ENCODE measurements at regions not wholly inside any gene's neighbourhood (a gene's known extent, or its start where the extent isn't known, plus 50 kb on each side); places are given as distances from the start of the nearest gene placed in this dataset.
"Not testable (repeated sequence)": the region's sequence is repeated elsewhere in the genome, so short reads cannot be mapped to it uniquely, and the experiment has no call there.

- DNase-seq (ENCODE audit: low spot score in 2 of 2, unreplicated experiment in 2 of 2) = no peak
- H3K9me3 Mint-ChIP-seq = no peaks in the 10 kb centered on the region
- no peak for TF ChIP-seq CTCF (IDR thresholded peaks at IDR 0.05; ENCODE audit: unreplicated experiment)
- no peak overlapping the region for H3K27ac Mint-ChIP-seq
- H3K4me3 Mint-ChIP-seq = no peak overlapping the region
- peaks cover 64% of the 10 kb centered on the region for H3K27me3 Mint-ChIP-seq (ENCODE audit: low read depth)
- peaks cover 9% of the 10 kb centered on the region for H3K4me1 Mint-ChIP-seq
- H3K36me3 Mint-ChIP-seq = no peaks in the 10 kb centered on the region
Observed at GRCh38 chrX:1106478-1107210, 105.8 kb downstream of the CRLF2 start.

GRCh38 chrX:1105671-1106419, 106.6 kb downstream of the CRLF2 start:
- Mint-ChIP-seq H3K27ac (no peak overlapping the region), H3K9me3 (no peaks in the 10 kb centered on the region), H3K36me3 (no peaks in the 10 kb centered on the region), H3K27me3 (ENCODE audit: low read depth) (peaks cover 56% of the 10 kb centered on the region), H3K4me3 (no peak overlapping the region), H3K4me1 (peaks cover 6% of the 10 kb centered on the region)
- DNase-seq (ENCODE audit: low spot score in 2 of 2, unreplicated experiment in 2 of 2) = no peak
- no peak for TF ChIP-seq CTCF (IDR thresholded peaks at IDR 0.05; ENCODE audit: unreplicated experiment)

GRCh38 chrX:1105031-1105430, 107.4 kb downstream of the CRLF2 start:
- DNase-seq (ENCODE audit: low spot score in 2 of 2, unreplicated experiment in 2 of 2); H3K36me3 Mint-ChIP-seq; H3K4me1 Mint-ChIP-seq; H3K9me3 Mint-ChIP-seq; H3K27ac Mint-ChIP-seq; H3K4me3 Mint-ChIP-seq: not testable (repeated sequence)
- peaks cover 48% of the 10 kb centered on the region for H3K27me3 Mint-ChIP-seq (ENCODE audit: low read depth)

GRCh38 chrX:1103360-1103759, 109.1 kb downstream of the CRLF2 start:
- DNase-seq (ENCODE audit: low spot score in 2 of 2, unreplicated experiment in 2 of 2) = no peak
- Mint-ChIP-seq H3K4me3 (no peak overlapping the region), H3K27me3 (ENCODE audit: low read depth) (peaks cover 31% of the 10 kb centered on the region), H3K27ac (no peak overlapping the region), H3K9me3 (no peaks in the 10 kb centered on the region), H3K4me1 (peaks cover under 1% of the 10 kb centered on the region), H3K36me3 (no peaks in the 10 kb centered on the region)
- no peak for TF ChIP-seq CTCF (IDR thresholded peaks at IDR 0.05; ENCODE audit: unreplicated experiment)

- H3K4me1 Mint-ChIP-seq = no peaks in the 10 kb centered on the region
Observed at GRCh38 chrX:1102786-1103185, 109.7 kb downstream of the CRLF2 start.

GRCh38 chrX:1102221-1102620, 110.2 kb downstream of the CRLF2 start:
- H3K27me3 Mint-ChIP-seq (ENCODE audit: low read depth) = peaks cover 20% of the 10 kb centered on the region
- not testable (repeated sequence) for H3K4me1 Mint-ChIP-seq; H3K9me3 Mint-ChIP-seq; H3K36me3 Mint-ChIP-seq; H3K4me3 Mint-ChIP-seq; H3K27ac Mint-ChIP-seq; DNase-seq (ENCODE audit: low spot score in 2 of 2, unreplicated experiment in 2 of 2)

More at GRCh38 chrX:1102786-1103185, 109.7 kb downstream of the CRLF2 start:
- no peak for DNase-seq (ENCODE audit: low spot score in 2 of 2, unreplicated experiment in 2 of 2)
- no peak for TF ChIP-seq CTCF (IDR thresholded peaks at IDR 0.05; ENCODE audit: unreplicated experiment)
- no peak overlapping the region for H3K27ac Mint-ChIP-seq
- H3K27me3 Mint-ChIP-seq (ENCODE audit: low read depth) = peaks cover 25% of the 10 kb centered on the region
- H3K4me3 Mint-ChIP-seq = no peak overlapping the region
- no peaks in the 10 kb centered on the region for H3K9me3 Mint-ChIP-seq
- no peaks in the 10 kb centered on the region for H3K36me3 Mint-ChIP-seq
